ENCODE measurements at regions not wholly inside any gene's neighbourhood (a gene's known extent, or its start where the extent isn't known, plus 50 kb on each side); places are given as distances from the start of the nearest gene placed in this dataset.

- H3K9me3 ChIP-seq (ENCODE audit: control insufficient read depth, low read depth, low read length) = no peaks in the 10 kb centered on the region
- no peak overlapping the region for H3K4me3 ChIP-seq (ENCODE audit: low read length)
- no peak overlapping the region for H3K27ac ChIP-seq (ENCODE audit: low read length)
- H3K27me3 ChIP-seq (ENCODE audit: control insufficient read depth, insufficient read depth, low read length) = no peaks in the 10 kb centered on the region
- no peaks in the 10 kb centered on the region for H3K36me3 ChIP-seq (ENCODE audit: control insufficient read depth, insufficient read depth, low read length)
- no peak for DNase-seq
- H3K4me1 ChIP-seq (ENCODE audit: control insufficient read depth, insufficient read depth, low read length) = no peaks in the 10 kb centered on the region
- no CpG with 5 or more reads among the region's 1 CpG for WGBS (ENCODE audit: insufficient coverage, low lambda C conversion rate)
Measured at GRCh38 chr10:2117641-2118040, 380.3 kb upstream of the ADARB2 start.

- DNase-seq = no peak
- H3K36me3 ChIP-seq (ENCODE audit: control insufficient read depth, insufficient read depth, low read length) = no peaks in the 10 kb centered on the region
- no CpG with 5 or more reads among the region's 8 CpGs for WGBS (ENCODE audit: insufficient coverage, low lambda C conversion rate)
- no peak overlapping the region for H3K27ac ChIP-seq (ENCODE audit: low read length)
- H3K9me3 ChIP-seq (ENCODE audit: control insufficient read depth, low read depth, low read length) = no peaks in the 10 kb centered on the region
- H3K4me3 ChIP-seq (ENCODE audit: low read length) = no peak overlapping the region
- no peaks in the 10 kb centered on the region for H3K4me1 ChIP-seq (ENCODE audit: control insufficient read depth, insufficient read depth, low read length)
- H3K27me3 ChIP-seq (ENCODE audit: control insufficient read depth, insufficient read depth, low read length) = no peaks in the 10 kb centered on the region
Measured at GRCh38 chr10:2111965-2112364, 374.6 kb upstream of the ADARB2 start.

GRCh38 chr10:2108496-2108895 lies 371.2 kb upstream of the ADARB2 start:
- WGBS (ENCODE audit: insufficient coverage, low lambda C conversion rate) = no CpG with 5 or more reads among the region's 1 CpG

GRCh38 chr10:2106641-2107040 lies 369.3 kb upstream of the ADARB2 start:
- Histone ChIP-seq H3K36me3 (ENCODE audit: control insufficient read depth, insufficient read depth, low read length) (no peaks in the 10 kb centered on the region), H3K4me3 (ENCODE audit: low read length) (no peak overlapping the region), H3K9me3 (ENCODE audit: control insufficient read depth, low read depth, low read length) (no peaks in the 10 kb centered on the region), H3K27ac (ENCODE audit: low read length) (no peak overlapping the region), H3K27me3 (ENCODE audit: control insufficient read depth, insufficient read depth, low read length) (no peaks in the 10 kb centered on the region), H3K4me1 (ENCODE audit: control insufficient read depth, insufficient read depth, low read length) (no peaks in the 10 kb centered on the region)
- 100% methylated on average over 1 of the region's 2 CpGs for WGBS (ENCODE audit: insufficient coverage, low lambda C conversion rate)
- no peak for DNase-seq

More at GRCh38 chr10:2108496-2108895, 371.2 kb upstream of the ADARB2 start:
- no peaks in the 10 kb centered on the region for H3K9me3 ChIP-seq (ENCODE audit: control insufficient read depth, low read depth, low read length)
- no peaks in the 10 kb centered on the region for H3K36me3 ChIP-seq (ENCODE audit: control insufficient read depth, insufficient read depth, low read length)
- H3K4me3 ChIP-seq (ENCODE audit: low read length) = no peak overlapping the region
- H3K4me1 ChIP-seq (ENCODE audit: control insufficient read depth, insufficient read depth, low read length) = no peaks in the 10 kb centered on the region
- no peak overlapping the region for H3K27ac ChIP-seq (ENCODE audit: low read length)
- no peak for DNase-seq
- H3K27me3 ChIP-seq (ENCODE audit: control insufficient read depth, insufficient read depth, low read length) = no peaks in the 10 kb centered on the region

GRCh38 chr10:2099321-2099720 lies 362.0 kb upstream of the ADARB2 start:
- Histone ChIP-seq H3K27me3 (ENCODE audit: control insufficient read depth, insufficient read depth, low read length) (no peaks in the 10 kb centered on the region), H3K27ac (ENCODE audit: low read length) (no peak overlapping the region), H3K9me3 (ENCODE audit: control insufficient read depth, low read depth, low read length) (no peaks in the 10 kb centered on the region), H3K36me3 (ENCODE audit: control insufficient read depth, insufficient read depth, low read length) (no peaks in the 10 kb centered on the region), H3K4me1 (ENCODE audit: control insufficient read depth, insufficient read depth, low read length) (no peaks in the 10 kb centered on the region), H3K4me3 (ENCODE audit: low read length) (no peak overlapping the region)
- no peak for DNase-seq
- 100% methylated on average over 7 of the region's 16 CpGs for WGBS (ENCODE audit: insufficient coverage, low lambda C conversion rate)

GRCh38 chr10:2097937-2098336 lies 360.6 kb upstream of the ADARB2 start:
- 82% methylated on average over 2 of the region's 10 CpGs for WGBS (ENCODE audit: insufficient coverage, low lambda C conversion rate)
- no peaks in the 10 kb centered on the region for H3K27me3 ChIP-seq (ENCODE audit: control insufficient read depth, insufficient read depth, low read length)
- no peaks in the 10 kb centered on the region for H3K36me3 ChIP-seq (ENCODE audit: control insufficient read depth, insufficient read depth, low read length)
- no peak for DNase-seq
- H3K9me3 ChIP-seq (ENCODE audit: control insufficient read depth, low read depth, low read length) = no peaks in the 10 kb centered on the region
- no peak overlapping the region for H3K27ac ChIP-seq (ENCODE audit: low read length)
- H3K4me3 ChIP-seq (ENCODE audit: low read length) = no peak overlapping the region
- H3K4me1 ChIP-seq (ENCODE audit: control insufficient read depth, insufficient read depth, low read length) = no peaks in the 10 kb centered on the region

GRCh38 chr10:2094171-2094570 lies 356.8 kb upstream of the ADARB2 start:
- Histone ChIP-seq H3K27ac (ENCODE audit: low read length) (no peak overlapping the region), H3K9me3 (ENCODE audit: control insufficient read depth, low read depth, low read length) (no peaks in the 10 kb centered on the region), H3K4me3 (ENCODE audit: low read length) (no peak overlapping the region), H3K27me3 (ENCODE audit: control insufficient read depth, insufficient read depth, low read length) (no peaks in the 10 kb centered on the region), H3K4me1 (ENCODE audit: control insufficient read depth, insufficient read depth, low read length) (no peaks in the 10 kb centered on the region), H3K36me3 (ENCODE audit: control insufficient read depth, insufficient read depth, low read length) (no peaks in the 10 kb centered on the region)
- no CpG with 5 or more reads among the region's 6 CpGs for WGBS (ENCODE audit: insufficient coverage, low lambda C conversion rate)
- DNase-seq = no peak

GRCh38 chr10:2083591-2083990 lies 346.3 kb upstream of the ADARB2 start:
- peaks cover 23% of the 10 kb centered on the region for H3K4me1 ChIP-seq (ENCODE audit: control insufficient read depth, insufficient read depth, low read length)
- H3K4me3 ChIP-seq (ENCODE audit: low read length) = no peak overlapping the region
- H3K27me3 ChIP-seq (ENCODE audit: control insufficient read depth, insufficient read depth, low read length) = no peaks in the 10 kb centered on the region
- H3K27ac ChIP-seq (ENCODE audit: low read length) = no peak overlapping the region
- H3K9me3 ChIP-seq (ENCODE audit: control insufficient read depth, low read depth, low read length) = peaks cover 2% of the 10 kb centered on the region
- no peak for DNase-seq
- WGBS (ENCODE audit: insufficient coverage, low lambda C conversion rate) = 92% methylated on average over 2 of the region's 16 CpGs
- no peaks in the 10 kb centered on the region for H3K36me3 ChIP-seq (ENCODE audit: control insufficient read depth, insufficient read depth, low read length)

GRCh38 chr10:2081501-2081900 lies 344.2 kb upstream of the ADARB2 start:
- H3K27ac ChIP-seq (ENCODE audit: low read length) = no peak overlapping the region
- peak; percentile 4 to 25 for DNase-seq
- H3K4me3 ChIP-seq (ENCODE audit: low read length) = no peak overlapping the region
- H3K4me1 ChIP-seq (ENCODE audit: control insufficient read depth, insufficient read depth, low read length) = peaks cover 23% of the 10 kb centered on the region
- H3K36me3 ChIP-seq (ENCODE audit: control insufficient read depth, insufficient read depth, low read length) = no peaks in the 10 kb centered on the region
- H3K27me3 ChIP-seq (ENCODE audit: control insufficient read depth, insufficient read depth, low read length) = no peaks in the 10 kb centered on the region
- peaks cover 2% of the 10 kb centered on the region for H3K9me3 ChIP-seq (ENCODE audit: control insufficient read depth, low read depth, low read length)
- WGBS (ENCODE audit: insufficient coverage, low lambda C conversion rate) = no CpG with 5 or more reads among the region's 3 CpGs

GRCh38 chr10:2079603-2080078 lies 342.3 kb upstream of the ADARB2 start:
- Histone ChIP-seq H3K4me3 (ENCODE audit: low read length) (no peak overlapping the region), H3K4me1 (ENCODE audit: control insufficient read depth, insufficient read depth, low read length) (peaks cover 23% of the 10 kb centered on the region), H3K9me3 (ENCODE audit: control insufficient read depth, low read depth, low read length) (peaks cover 2% of the 10 kb centered on the region), H3K27me3 (ENCODE audit: control insufficient read depth, insufficient read depth, low read length) (no peaks in the 10 kb centered on the region), H3K36me3 (ENCODE audit: control insufficient read depth, insufficient read depth, low read length) (no peaks in the 10 kb centered on the region), H3K27ac (ENCODE audit: low read length) (peak overlapping the region; percentile 57)
- DNase-seq = peak; percentile 76 to 93
- no CpG with 5 or more reads among the region's 4 CpGs for WGBS (ENCODE audit: insufficient coverage, low lambda C conversion rate)

GRCh38 chr10:2077231-2077630 lies 339.9 kb upstream of the ADARB2 start:
- 95% methylated on average over 2 of the region's 5 CpGs for WGBS (ENCODE audit: insufficient coverage, low lambda C conversion rate)
- no peaks in the 10 kb centered on the region for H3K27me3 ChIP-seq (ENCODE audit: control insufficient read depth, insufficient read depth, low read length)
- DNase-seq = no peak

More at GRCh38 chr10:2077231-2077630, 339.9 kb upstream of the ADARB2 start:
- no peaks in the 10 kb centered on the region for H3K9me3 ChIP-seq (ENCODE audit: control insufficient read depth, low read depth, low read length)
- no peaks in the 10 kb centered on the region for H3K36me3 ChIP-seq (ENCODE audit: control insufficient read depth, insufficient read depth, low read length)
- H3K4me1 ChIP-seq (ENCODE audit: control insufficient read depth, insufficient read depth, low read length) = peaks cover 23% of the 10 kb centered on the region
- no peak overlapping the region for H3K4me3 ChIP-seq (ENCODE audit: low read length)
- no peak overlapping the region for H3K27ac ChIP-seq (ENCODE audit: low read length)

Data from large intestine (tissue), 3 donors.